HG03280 (cell line): ENCODE measurements at regions not wholly inside any gene's neighbourhood (a gene's known extent, or its start where the extent isn't known, plus 50 kb on each side); places are given as distances from the start of the nearest gene placed in this dataset.

Source experiments
- ATAC-seq: cut with Tn5 transposase; IDR thresholded peaks from one replicate; pipeline ENCODE4 v1.9.1; 2021; ENCODE audit warnings: mild to moderate bottlenecking, moderate library complexity; ENCODE audit not compliant: unreplicated experiment

DNA sequence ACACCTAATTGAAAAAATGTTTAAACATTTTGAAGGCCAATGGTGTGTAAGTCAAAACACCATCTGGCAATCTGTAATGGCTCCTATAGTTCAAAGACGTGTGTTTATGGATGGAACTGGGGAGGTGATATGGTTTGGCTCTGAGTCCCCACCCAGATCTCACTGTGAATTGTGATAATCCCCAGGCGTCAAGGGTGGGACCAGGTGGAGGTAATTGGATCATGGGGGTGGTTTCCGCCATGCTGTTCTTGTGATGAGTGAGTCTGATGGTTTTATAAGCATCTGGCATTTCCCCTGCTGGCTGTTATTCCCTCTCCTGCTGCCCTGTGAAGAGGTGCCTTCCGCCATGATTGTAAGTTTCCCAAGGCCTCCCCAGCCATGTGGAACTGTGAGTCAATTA, 52.2 kb downstream of the ADRA2C start:
- ATAC-seq: no peak

DNA sequence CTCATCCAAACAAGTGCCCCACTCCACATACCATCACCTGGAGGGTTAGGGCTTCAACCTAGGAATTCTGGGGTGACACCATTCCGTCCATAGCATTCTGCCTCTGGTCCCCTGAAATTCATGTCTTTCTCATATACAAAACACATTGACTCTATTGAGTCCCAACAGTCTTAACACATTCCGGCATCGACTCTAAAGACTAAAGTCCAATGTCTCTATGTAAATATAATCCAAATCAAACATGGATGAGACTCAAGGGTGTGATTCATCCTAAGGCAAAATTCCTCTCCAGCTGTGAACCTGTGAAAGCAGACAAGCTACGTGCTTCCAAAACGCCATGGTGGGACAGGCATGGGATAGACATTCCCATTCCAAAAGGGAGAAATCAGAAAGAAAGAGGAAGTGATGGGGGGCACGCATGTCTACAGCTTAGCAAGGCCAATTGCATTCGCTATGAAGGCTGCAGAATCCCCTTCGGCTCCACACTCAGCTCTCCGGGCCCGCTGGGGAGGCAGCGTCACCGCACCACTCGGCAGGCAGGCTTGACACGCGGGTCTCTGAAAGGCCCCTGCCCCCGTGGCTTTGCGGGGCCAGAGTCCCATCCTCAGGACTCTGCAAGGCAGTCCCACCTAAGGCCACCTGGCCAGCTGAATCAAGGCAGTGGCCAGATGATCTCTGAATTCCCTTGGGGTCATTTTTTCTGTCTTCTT, 53.2 kb downstream of the ADRA2C start:
- ATAC-seq: no peak

DNA sequence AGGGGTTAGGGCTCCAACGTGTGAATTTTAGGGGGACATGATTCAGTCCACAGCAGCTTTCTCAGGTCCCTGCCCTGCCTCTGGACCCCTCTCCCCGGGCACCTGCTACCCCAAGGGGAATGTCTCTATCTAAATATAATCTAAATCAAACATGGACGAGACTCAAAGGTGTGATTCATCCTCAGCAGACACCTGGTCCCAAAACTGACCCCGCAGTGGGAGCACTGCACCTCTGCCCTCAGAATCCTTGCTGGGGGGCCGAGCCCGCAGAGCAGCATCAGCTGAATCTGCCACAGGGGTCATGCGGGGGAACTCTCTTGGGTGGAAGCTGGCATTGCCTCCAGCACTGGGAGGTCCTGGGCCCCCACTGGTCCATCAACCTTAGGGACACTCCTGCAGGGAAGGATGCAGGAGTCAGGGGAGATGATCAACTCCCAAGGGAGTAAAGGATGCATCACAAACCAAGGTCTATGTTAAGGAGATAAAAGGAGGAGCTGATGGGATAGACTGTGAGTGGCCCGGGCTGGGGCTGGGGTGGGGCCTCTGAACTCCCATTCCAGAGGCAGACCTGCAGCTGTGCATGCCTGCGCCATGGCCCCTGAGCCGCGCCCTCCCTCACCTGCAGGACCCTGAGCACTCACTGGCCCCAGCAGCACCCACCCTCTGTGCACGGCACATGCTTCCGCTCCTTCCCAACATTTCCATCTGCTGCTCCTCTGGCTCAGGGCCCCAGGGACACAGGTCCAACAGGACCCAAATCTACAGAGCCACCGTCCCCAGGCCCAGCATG, 54.0 kb downstream of the ADRA2C start:
- ATAC-seq: no peak

DNA sequence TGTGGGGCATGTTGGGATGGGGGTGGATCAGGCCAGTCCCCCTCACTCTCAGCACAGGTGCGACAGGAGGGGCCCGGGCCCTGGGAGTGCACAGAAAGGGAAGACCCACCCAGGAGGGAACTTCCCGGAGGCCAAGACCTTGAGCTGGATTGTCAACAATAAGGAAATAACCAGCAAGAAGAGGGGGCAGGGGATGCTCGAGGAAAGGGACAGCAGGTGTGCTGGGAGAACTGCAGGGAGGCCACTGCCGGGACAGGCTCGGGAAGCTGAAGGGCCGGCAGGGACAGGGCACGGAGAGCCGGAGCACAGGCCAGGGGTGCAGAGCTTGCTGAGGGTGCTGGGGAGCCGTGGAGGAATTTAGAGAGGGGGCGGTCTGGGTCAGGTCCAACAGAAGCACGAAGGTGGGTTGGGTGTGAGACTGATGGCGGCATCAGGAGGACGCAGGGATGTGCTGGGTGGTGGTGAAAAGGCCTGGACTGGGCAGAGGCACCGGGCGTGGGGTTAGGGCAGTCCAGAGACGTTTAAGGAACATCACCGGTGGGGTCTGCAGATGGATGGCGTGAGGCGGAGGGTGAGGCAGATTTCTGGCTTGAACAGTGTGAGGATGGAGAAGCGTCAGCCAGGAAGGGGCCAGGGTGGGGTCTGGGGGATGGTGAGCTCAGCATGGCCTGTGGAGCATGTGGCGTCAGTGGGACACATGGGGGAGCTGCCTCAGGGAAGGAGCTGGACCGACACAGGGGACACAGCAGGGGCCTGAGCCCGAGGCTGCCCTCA, 54.8 kb downstream of the ADRA2C start:
- ATAC-seq: no peak

DNA sequence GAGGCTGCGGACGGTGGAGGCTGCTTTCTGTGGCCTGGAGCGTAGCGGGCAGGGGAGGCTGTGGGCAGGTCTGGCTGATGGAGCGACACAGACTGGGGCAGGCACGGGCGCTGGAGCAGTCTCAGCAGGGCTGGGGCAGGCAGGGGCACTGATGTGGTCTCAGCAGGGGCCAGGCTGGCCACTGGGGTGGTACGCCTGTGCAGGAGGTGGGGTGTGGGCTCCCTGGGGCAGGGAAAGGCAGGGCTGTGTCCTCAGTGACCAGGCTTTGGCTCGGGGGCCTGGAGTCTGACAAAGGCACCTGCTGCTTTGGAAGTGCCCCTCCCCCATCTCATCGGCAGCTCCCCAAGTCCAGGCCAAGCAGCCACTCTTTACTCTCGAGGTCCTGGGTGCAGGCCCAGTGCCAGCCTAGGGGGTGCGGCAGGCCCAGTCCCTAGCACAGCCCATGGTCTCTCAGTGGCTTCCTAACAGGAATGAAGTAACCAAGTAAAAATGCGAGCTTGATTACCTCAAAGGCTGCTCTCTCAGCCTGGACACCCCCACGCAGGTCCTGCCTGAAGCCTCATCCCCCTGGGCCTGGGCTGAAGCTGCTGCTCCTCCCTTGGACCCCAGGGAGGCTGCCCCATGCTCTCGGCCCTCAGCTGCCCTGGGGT, 55.5 kb downstream of the ADRA2C start:
- no peak for ATAC-seq

GRCh38 chr4:3822230-3822947, 56.2 kb downstream of the ADRA2C start:
- ATAC-seq: no peak

GRCh38 chr4:3823496-3824341, 57.5 kb downstream of the ADRA2C start:
- no peak for ATAC-seq

DNA sequence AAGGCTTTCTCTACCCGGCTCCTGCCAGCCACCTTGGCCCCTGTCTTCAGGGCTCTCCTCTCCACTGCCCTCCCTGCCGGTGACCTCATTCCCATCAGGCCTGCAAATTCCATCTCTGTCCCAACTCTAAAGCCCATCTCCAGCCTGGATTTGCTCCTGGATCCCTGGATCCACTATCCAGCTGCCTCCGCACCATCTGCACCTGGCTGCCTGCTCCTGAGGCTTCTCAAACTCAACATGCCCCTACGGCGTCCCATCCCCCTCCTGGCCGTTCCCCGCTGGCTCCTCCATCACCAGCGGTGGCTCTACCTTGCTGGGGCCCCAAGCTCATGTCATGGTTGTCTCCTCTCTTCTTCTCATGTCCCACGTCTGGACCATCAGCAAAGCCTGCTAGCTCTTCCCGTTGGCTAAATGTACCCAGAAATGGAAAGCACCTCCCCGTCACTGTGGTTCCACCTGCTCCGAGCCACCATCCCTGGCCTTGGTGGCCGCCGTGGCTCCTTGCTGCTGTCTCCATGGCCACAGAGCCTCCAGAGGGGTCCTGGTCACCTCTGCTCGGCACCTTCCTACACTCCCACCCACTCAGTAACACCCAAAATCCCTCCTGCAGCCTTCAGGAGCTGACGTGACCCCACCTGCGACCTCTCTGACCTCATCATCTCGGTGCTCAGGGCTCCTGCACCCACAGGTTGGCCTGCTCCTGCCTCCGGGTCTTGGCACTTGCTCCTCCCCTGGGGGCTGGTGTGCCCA, 58.5 kb downstream of the ADRA2C start:
- no peak for ATAC-seq

- no peak for ATAC-seq
These were observed 59.3 kb downstream of the ADRA2C start for GRCh38 chr4:3825530-3825929.

GRCh38 chr4:3826247-3827172, 60.3 kb downstream of the ADRA2C start:
- no peak for ATAC-seq

DNA sequence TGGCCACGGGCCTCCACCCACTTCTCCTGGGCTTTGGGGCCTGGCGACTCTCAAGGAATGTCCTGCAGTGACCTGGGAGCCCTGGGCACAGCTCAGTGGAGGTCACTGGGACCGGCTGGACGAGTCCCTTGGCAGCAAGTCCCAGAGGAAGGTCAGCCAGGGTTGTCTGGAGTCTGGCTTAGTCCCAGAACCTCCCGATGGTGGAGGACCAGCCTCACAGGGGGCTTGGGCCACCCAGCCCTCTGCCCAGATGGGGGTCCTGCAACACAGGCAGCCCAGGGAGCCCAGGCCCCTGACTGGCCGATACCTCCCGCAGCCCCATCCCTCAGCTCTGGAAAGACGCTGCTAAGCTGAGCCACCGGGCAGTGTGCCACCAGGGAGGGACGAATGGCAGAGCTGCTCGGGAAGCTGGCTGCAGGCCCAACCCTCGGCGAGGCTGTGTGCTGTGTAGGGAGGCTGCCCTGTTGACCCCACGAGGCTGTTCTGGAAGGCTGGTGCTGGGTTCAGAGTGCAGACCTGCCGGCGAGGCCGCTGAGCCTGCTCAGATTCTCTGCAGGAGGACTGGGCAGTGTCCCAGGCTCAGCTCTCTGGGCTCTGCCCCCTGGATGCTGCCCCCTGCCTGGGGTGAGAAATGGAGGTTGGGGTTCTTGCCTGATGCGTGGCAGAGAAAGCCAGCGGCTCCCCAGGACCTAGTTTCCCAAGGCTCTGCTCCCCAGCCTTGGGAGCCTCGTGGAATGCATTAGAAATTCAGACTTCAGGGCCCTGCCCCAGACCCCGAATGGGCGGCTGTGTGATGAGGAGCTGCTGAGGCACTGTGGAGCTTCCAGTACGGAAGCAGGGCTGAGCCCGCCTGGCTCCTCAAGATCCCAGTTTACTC, 61.7 kb downstream of the ADRA2C start:
- ATAC-seq: no peak

GRCh38 chr4:3828546-3828945, 62.4 kb downstream of the ADRA2C start:
- ATAC-seq: no peak

GRCh38 chr4:3829211-3829955, 63.2 kb downstream of the ADRA2C start:
- no peak for ATAC-seq

GRCh38 chr4:3829956-3830773, 64.0 kb downstream of the ADRA2C start:
- ATAC-seq: no peak

DNA sequence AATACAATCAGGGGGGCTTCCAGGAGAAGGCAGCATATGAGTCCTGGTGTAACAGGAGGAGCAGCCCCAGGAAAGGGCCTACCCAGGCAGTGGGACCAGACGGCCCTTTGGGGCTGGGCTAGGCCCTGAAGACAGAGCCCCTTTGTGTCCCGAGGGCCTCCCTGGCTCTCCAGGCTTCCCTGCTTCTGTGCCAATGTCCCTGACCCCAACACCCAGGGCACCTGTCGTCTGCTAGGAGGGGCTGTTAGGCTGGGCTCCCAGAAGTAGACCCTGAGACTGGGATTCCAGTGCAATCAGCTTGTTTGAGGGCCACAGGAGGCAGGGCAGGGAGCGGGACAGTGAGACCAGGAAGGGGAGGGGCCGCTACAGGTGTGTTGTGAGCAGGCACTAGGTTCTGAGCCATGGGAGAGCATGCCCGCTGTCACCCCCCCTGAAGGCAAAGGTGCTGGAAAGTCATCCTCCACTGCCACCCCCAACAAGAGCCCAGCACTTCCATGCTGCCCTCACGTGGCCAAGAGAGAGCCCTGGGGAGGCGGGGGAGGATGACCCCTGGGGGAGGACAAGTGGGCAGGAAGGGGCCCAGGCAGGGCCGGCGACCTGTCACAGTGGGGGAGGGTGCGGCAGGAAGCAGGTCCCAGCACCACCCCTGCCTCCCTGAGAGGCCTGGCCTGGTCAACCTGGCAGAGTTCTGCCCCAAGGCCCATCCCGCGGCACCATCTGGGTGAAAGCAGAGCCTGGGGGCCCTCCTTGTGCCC, 64.8 kb downstream of the ADRA2C start:
- ATAC-seq: no peak
